Eye (tissue), 1 donor: ENCODE measurements at regions not wholly inside any gene's neighbourhood (a gene's known extent, or its start where the extent isn't known, plus 50 kb on each side); places are given as distances from the start of the nearest gene placed in this dataset.

Source experiments
- DNase-seq: peaks from one replicate; pipeline ENCODE4 v3.0.0-alpha.2; 2015

- DNase-seq: peak; percentile 18
Measured at GRCh38 chr3:107428051-107428858, 51.0 kb downstream of the CCDC54 start.

- peak; percentile 92 for DNase-seq
Measured at GRCh38 chr3:107429320-107430181, 52.3 kb downstream of the CCDC54 start.

GRCh38 chr3:107430214-107430995, 53.2 kb downstream of the CCDC54 start:
- DNase-seq: no peak

GRCh38 chr3:107430996-107431245, 53.7 kb downstream of the CCDC54 start:
- peak; percentile 84 for DNase-seq

- DNase-seq: peak; percentile 89
Measured at GRCh38 chr3:107431246-107432012, 54.2 kb downstream of the CCDC54 start.

- no peak for DNase-seq
Measured at GRCh38 chr3:107432013-107432515, 54.8 kb downstream of the CCDC54 start.

GRCh38 chr3:107432646-107433045, 55.4 kb downstream of the CCDC54 start:
- peak; percentile 41 for DNase-seq

GRCh38 chr3:107436029-107436428, 58.8 kb downstream of the CCDC54 start:
- DNase-seq: no peak

GRCh38 chr3:107438671-107439070, 61.4 kb downstream of the CCDC54 start:
- no peak for DNase-seq

- no peak for DNase-seq
Measured at GRCh38 chr3:107441617-107442016, 64.4 kb downstream of the CCDC54 start.

- no peak for DNase-seq
Measured at GRCh38 chr3:107443461-107443860, 66.2 kb downstream of the CCDC54 start.

- DNase-seq: no peak
Measured at GRCh38 chr3:107446706-107447105, 69.5 kb downstream of the CCDC54 start.

GRCh38 chr3:107450254-107450893, 72.4 kb upstream of the BBX start:
- no peak for DNase-seq

- no peak for DNase-seq
Measured at GRCh38 chr3:107452436-107452835, 70.3 kb upstream of the BBX start.

- DNase-seq: no peak
Measured at GRCh38 chr3:107453504-107453903, 69.3 kb upstream of the BBX start.

GRCh38 chr3:107455621-107456020, 67.1 kb upstream of the BBX start:
- no peak for DNase-seq

GRCh38 chr3:107456501-107456900, 66.3 kb upstream of the BBX start:
- no peak for DNase-seq

GRCh38 chr3:107458871-107459270, 63.9 kb upstream of the BBX start:
- DNase-seq: no peak

GRCh38 chr3:107461721-107462120, 61.0 kb upstream of the BBX start:
- peak; percentile 26 for DNase-seq

GRCh38 chr3:107464037-107464436, 58.7 kb upstream of the BBX start:
- no peak for DNase-seq

GRCh38 chr3:107465064-107465631, 57.6 kb upstream of the BBX start:
- no peak for DNase-seq

- no peak for DNase-seq
Measured at GRCh38 chr3:107468782-107469181, 54.0 kb upstream of the BBX start.
